SU-DHL-6 (cell line): ENCODE measurements at regions not wholly inside any gene's neighbourhood (a gene's known extent, or its start where the extent isn't known, plus 50 kb on each side); places are given as distances from the start of the nearest gene placed in this dataset.
"Not testable (repeated sequence)": the region's sequence is repeated elsewhere in the genome, so short reads cannot be mapped to it uniquely, and the experiment has no call there.

Source experiments
- H2AFZ ChIP-seq: fragments of 200-600 bp; sonication (generic); 2 replicates; pipeline ENCODE4 v1.6.1; 2014; ENCODE audit warnings: low read depth, mild to moderate bottlenecking, moderate library complexity, mixed read lengths, antibody characterized with exemption, low read length; ENCODE audit not compliant: severe bottlenecking
- H3F3A ChIP-seq: fragments of 200-600 bp; shearing (Covaris generic); 2 replicates; pipeline ENCODE4 v1.6.0; 2016; ENCODE audit warnings: antibody characterized with exemption, mild to moderate bottlenecking; ENCODE audit not compliant: insufficient read depth
- H3K27ac ChIP-seq: fragments of 200-600 bp; sonication (generic); 2 replicates; pipeline ENCODE4 v1.5.1; 2016; ENCODE audit warnings: low read depth, mild to moderate bottlenecking, low read length, moderate library complexity, mixed read lengths
- H3K27me3 ChIP-seq: fragments of 200-600 bp; sonication (generic), shearing (Covaris generic); 2 replicates; pipeline ENCODE4 v1.6.0; 2014; ENCODE audit warnings: mild to moderate bottlenecking, low read length
- H3K36me3 ChIP-seq: fragments of 200-600 bp; sonication (generic); 2 replicates; pipeline ENCODE4 v1.6.1; 2014; ENCODE audit warnings: mild to moderate bottlenecking, low read length, mixed read lengths
- H3K4me2 ChIP-seq: fragments of 300-600, 200-600 bp; shearing (Covaris generic), sonication (generic); 2 replicates; pipeline ENCODE4 v1.6.0; 2014; ENCODE audit warnings: low read length, low read depth, mild to moderate bottlenecking; ENCODE audit not compliant: poor library complexity, severe bottlenecking
- H3K4me3 ChIP-seq: fragments of 200-600 bp; sonication (generic); 2 replicates; pipeline ENCODE4 v1.5.1; 2014; ENCODE audit warnings: antibody characterized with exemption, low read length, mild to moderate bottlenecking, mixed read lengths; ENCODE audit not compliant: insufficient read depth, poor library complexity, severe bottlenecking
- H3K79me2 ChIP-seq: fragments of 200-600 bp; sonication (generic); 2 replicates; pipeline ENCODE4 v1.6.1; 2014; ENCODE audit warnings: mild to moderate bottlenecking, low read length, moderate library complexity; ENCODE audit not compliant: insufficient read depth
- H3K9ac ChIP-seq: fragments of 200-600 bp; sonication (generic); 2 replicates; pipeline ENCODE4 v1.7.0; 2014; ENCODE audit warnings: mild to moderate bottlenecking, low read length
- H3K9me2 ChIP-seq: fragments of 200-600 bp; sonication (generic); replicated peaks from 2 replicates; pipeline ENCODE4 v1.6.1; 2014; ENCODE audit warnings: low read length; ENCODE audit not compliant: insufficient read depth
- H3K9me3 ChIP-seq: fragments of 200-600 bp; sonication (generic); 2 replicates; pipeline ENCODE4 v1.6.1; 2014; ENCODE audit warnings: low read length, mixed read lengths; ENCODE audit not compliant: insufficient read depth
- H4K20me1 ChIP-seq: fragments of 200-600 bp; sonication (generic); 2 replicates; pipeline ENCODE4 v1.6.1; 2014; ENCODE audit warnings: low read depth, mild to moderate bottlenecking, antibody characterized with exemption, low read length, moderate library complexity, mixed read lengths
- CTCF ChIP-seq: fragments of 200-600 bp; sonication (generic); IDR thresholded peaks from one replicate; pipeline ENCODE4 v1.5.1; 2017; ENCODE audit warnings: antibody characterized with exemption, mild to moderate bottlenecking, low read length, moderate library complexity; ENCODE audit not compliant: insufficient read depth, poor library complexity, severe bottlenecking
- EZH2phosphoT487 ChIP-seq: fragments of 200-600 bp; sonication (generic), shearing (Covaris generic); conservative IDR thresholded peaks from 2 replicates; pipeline ENCODE4 v1.6.1; 2018; ENCODE audit warnings: mild to moderate bottlenecking, antibody characterized with exemption, low read length, moderate library complexity, mixed read lengths

GRCh38 chr10:30709229-30709628, 79.7 kb upstream of the LYZL2 start:
- Histone ChIP-seq H3K9me2 (no peaks in the 10 kb centered on the region), H3K4me3 (no peak overlapping the region), H3K27me3 (no peaks in the 10 kb centered on the region), H3K9ac (no peak overlapping the region), H3K79me2 (no peaks in the 10 kb centered on the region), H2AFZ (no peak overlapping the region), H3K4me2 (no peak overlapping the region), H4K20me1 (no peaks in the 10 kb centered on the region), H3K9me3 (no peaks in the 10 kb centered on the region; the same call in 1 of the 2 replicates), H3K36me3 (0 out of 2 replicates have a peak, but pooled peaks cover 3% of the 10 kb centered on the region), H3K27ac (no peak overlapping the region), H3F3A (peaks cover 33% of the 10 kb centered on the region)
- TF ChIP-seq EZH2phosphoT487 (no peak), CTCF (no peak)

GRCh38 chr10:30708234-30708633, 78.7 kb upstream of the LYZL2 start:
- no peak for TF ChIP-seq CTCF
- no peak for TF ChIP-seq EZH2phosphoT487
- Histone ChIP-seq H3K27ac (peak overlapping the region; percentile 22; the same call in 1 of the 2 replicates), H3K27me3 (no peaks in the 10 kb centered on the region), H4K20me1 (no peaks in the 10 kb centered on the region), H3K9me3 (no peaks in the 10 kb centered on the region; the same call in 1 of the 2 replicates), H3K79me2 (no peaks in the 10 kb centered on the region), H3F3A (peaks cover 38% of the 10 kb centered on the region), H3K4me3 (no peak overlapping the region), H3K36me3 (no peaks in the 10 kb centered on the region), H3K9ac (no peak overlapping the region), H3K9me2 (no peaks in the 10 kb centered on the region), H3K4me2 (no peak overlapping the region), H2AFZ (no peak overlapping the region)

- peak overlapping the region; percentile 64 for H3K4me2 ChIP-seq
- H2AFZ ChIP-seq, H3K36me3 ChIP-seq, H3K9me3 ChIP-seq, H3K79me2 ChIP-seq, H4K20me1 ChIP-seq, H3K9me2 ChIP-seq, H3K27me3 ChIP-seq: not testable (repeated sequence)
- peak overlapping the region; percentile 60 for H3K9ac ChIP-seq
- H3K27ac ChIP-seq, result peak overlapping the region; percentile 93
- peaks cover 51% of the 10 kb centered on the region for H3F3A ChIP-seq
- peak overlapping the region; percentile 58 for H3K4me3 ChIP-seq
Observed at GRCh38 chr10:30706189-30706588, 76.6 kb upstream of the LYZL2 start.

GRCh38 chr10:30705625-30706149, 76.1 kb upstream of the LYZL2 start:
- no peaks in the 10 kb centered on the region for H4K20me1 ChIP-seq
- peak overlapping the region; percentile 58 for H3K4me3 ChIP-seq
- H3K4me2 ChIP-seq, result peak overlapping the region; percentile 64
- no peaks in the 10 kb centered on the region; the same call in 1 of the 2 replicates for H3K79me2 ChIP-seq
- peak overlapping the region; percentile 60 for H3K9ac ChIP-seq
- no peak overlapping the region for H2AFZ ChIP-seq
- H3F3A ChIP-seq, result peaks cover 56% of the 10 kb centered on the region
- peak overlapping the region; percentile 93 for H3K27ac ChIP-seq
- H3K36me3 ChIP-seq, result no peaks in the 10 kb centered on the region
- H3K9me2 ChIP-seq, result no peaks in the 10 kb centered on the region
- H3K27me3 ChIP-seq, result no peaks in the 10 kb centered on the region
- TF ChIP-seq CTCF, result no peak
- no peak for TF ChIP-seq EZH2phosphoT487
- H3K9me3 ChIP-seq, result no peaks in the 10 kb centered on the region
